Left lung (tissue), 4 donors: ENCODE measurements at regions not wholly inside any gene's neighbourhood (a gene's known extent, or its start where the extent isn't known, plus 50 kb on each side); places are given as distances from the start of the nearest gene placed in this dataset.
"Not testable (repeated sequence)": the region's sequence is repeated elsewhere in the genome, so short reads cannot be mapped to it uniquely, and the experiment has no call there.

Experiments used
- ATAC-seq: fragments of 200-7000 bp; cut with Tn5 transposase; one replicate; pipeline ENCODE4 v1.9.1; 2020; ENCODE audit warnings: moderate library complexity
- DNase-seq, 4 donors: peaks; one replicate each; pipeline ENCODE4 v3.0.0-alpha.2; 2013 to 2020
- H3K27ac ChIP-seq, 2 donors: fragments of 200-600 bp; sonication (generic) in 1 of 2; one replicate each; pipeline versions ENCODE4 v1.5.0 to v1.8.0; 2020 to 2021
- H3K27me3 ChIP-seq, 2 donors: fragments of 200-600 bp; sonication (generic) in 1 of 2; one replicate each; pipeline versions ENCODE4 v1.5.0 to v1.8.0; 2020 to 2021
- H3K36me3 ChIP-seq, 2 donors: fragments of 200-600 bp; sonication (generic) in 1 of 2; one replicate each; pipeline versions ENCODE4 v1.5.0 to v1.8.0; 2020 to 2021
- H3K4me1 ChIP-seq, 2 donors: fragments of 200-600 bp; one replicate each; pipeline ENCODE4 v1.8.0; 2021
- H3K4me3 ChIP-seq, 2 donors: fragments of 200-600 bp; sonication (generic) in 1 of 2; one replicate each; pipeline versions ENCODE4 v1.5.0 to v1.8.0; 2020 to 2021; ENCODE audit warnings: mild to moderate bottlenecking in 1 of 2
- H3K9me3 ChIP-seq, 2 donors: fragments of 200-600 bp; sonication (generic) in 1 of 2; one replicate each; pipeline versions ENCODE4 v1.5.0 to v1.8.0; 2020 to 2021
- CTCF ChIP-seq, 2 donors: fragments of 200-600 bp; sonication (generic) in 1 of 2; IDR thresholded peaks; one replicate each; pipeline versions ENCODE4 v1.5.0 to v1.8.0; 2021; ENCODE audit warnings: antibody characterized with exemption in 2 of 2
- intact Hi-C, 2 donors: fragments of 100-400 bp; cut with DNase I; formaldehyde crosslinking; loops; one replicate each; pipeline versions ENCODE4 v1.11.2 to v1.14.2; 2022
- donor health status: DM: no; HTN: yes; CAD: no.
- donor health status: DM: no; HTN: no; CAD: no.

DNA sequence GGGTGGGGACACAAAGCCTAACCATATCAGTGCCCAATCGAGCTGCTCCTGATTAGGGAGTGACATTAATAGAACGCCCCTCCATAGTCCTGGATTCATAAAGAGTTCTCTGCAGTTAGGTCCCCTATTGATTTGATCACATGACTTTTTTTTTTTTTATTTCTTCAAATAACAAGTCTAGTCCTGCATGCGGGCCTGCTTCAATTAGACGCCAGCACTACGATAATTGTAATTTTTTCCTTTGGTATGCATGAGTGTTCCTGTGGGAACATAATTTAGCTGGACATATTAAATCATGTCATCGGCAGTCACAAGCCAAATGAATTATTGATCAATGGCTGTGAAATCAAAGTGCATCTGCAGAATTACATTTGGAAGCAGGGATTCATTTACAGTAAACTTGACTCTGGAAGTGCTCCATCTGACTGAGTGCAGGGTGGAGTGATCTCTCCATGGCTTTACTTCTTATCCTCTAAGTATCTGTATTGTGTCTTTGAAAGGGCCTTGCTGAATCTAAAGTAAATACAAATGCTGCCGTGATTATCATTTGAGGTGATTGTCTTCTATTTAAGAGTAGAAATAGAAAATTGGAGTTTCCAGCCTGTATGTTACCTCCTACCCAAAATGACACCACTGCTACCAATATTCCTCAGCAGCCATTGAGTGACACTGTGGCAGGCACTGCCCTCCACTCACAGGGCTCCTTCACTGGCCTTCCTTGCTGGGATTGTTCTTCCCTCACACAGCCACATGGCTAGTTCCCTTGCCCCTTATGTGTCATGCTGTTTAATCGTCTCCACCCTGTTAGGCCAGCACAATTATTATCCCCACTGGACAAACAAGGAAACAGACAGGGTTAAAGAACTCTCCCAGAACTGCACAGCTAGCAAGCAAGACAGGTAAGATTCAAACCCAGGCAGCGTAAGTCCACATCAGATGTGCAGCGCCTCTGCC is 337.4 kb upstream of the ID2 start:
- H3K4me3 ChIP-seq = no peak overlapping the region
- no peaks in the 10 kb centered on the region for H3K9me3 ChIP-seq
- H3K36me3 ChIP-seq = no peaks in the 10 kb centered on the region
- DNase-seq = no peak
- TF ChIP-seq CTCF (IDR thresholded peaks at IDR 0.05) = no peak
- H3K4me1 ChIP-seq = no peaks in the 10 kb centered on the region
- no peaks in the 10 kb centered on the region for H3K27me3 ChIP-seq
- no peak overlapping the region for H3K27ac ChIP-seq
- intact Hi-C loops = no loop called here
- ATAC-seq = no peak

DNA sequence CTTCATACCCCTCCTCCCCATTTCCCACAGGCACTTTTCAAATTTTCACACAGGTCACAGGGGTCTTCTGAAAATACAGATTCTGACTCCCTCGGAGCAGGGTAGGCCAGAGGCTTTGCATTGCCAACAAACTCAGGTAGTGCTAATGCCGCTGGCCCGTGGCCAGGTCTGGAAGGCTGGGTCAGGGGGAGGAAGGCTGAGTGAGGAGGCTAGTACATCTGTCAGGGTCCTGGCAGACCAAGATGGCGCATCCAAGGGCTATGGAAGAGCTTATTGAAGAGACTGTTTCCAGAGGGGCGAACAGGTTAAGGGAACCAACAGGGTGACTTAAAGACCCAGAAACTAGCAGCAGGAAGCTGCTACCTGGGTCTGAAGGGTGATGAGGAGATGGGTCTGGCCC is 336.7 kb upstream of the ID2 start:
- no peaks in the 10 kb centered on the region for H3K9me3 ChIP-seq
- DNase-seq = no peak
- no peak for TF ChIP-seq CTCF (IDR thresholded peaks at IDR 0.05)
- no peak overlapping the region for H3K4me3 ChIP-seq
- intact Hi-C loops = no loop called here
- no peak overlapping the region for H3K27ac ChIP-seq
- H3K27me3 ChIP-seq = no peaks in the 10 kb centered on the region
- no peak for ATAC-seq
- no peaks in the 10 kb centered on the region for H3K4me1 ChIP-seq
- no peaks in the 10 kb centered on the region for H3K36me3 ChIP-seq

DNA sequence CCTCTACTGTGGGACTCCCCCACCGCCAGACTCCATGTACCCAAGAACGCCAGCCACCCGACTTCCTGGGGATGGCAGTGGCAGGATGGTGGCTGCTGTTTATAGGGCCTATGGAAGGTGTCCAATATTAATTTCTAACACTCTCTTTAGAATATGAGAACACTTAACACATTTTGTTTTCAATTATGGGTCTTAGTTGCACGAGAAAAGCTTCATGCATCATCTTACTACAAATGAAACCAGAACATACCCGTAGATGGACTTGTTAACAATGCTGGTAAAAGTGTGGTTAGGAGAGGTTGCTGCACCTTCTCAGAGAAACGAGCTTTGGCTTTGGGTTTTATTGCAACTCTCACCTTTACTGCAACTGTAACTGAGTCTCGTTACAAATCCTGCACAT is 335.6 kb upstream of the ID2 start:
- no peak for ATAC-seq
- H3K36me3 ChIP-seq = no peaks in the 10 kb centered on the region

DNA sequence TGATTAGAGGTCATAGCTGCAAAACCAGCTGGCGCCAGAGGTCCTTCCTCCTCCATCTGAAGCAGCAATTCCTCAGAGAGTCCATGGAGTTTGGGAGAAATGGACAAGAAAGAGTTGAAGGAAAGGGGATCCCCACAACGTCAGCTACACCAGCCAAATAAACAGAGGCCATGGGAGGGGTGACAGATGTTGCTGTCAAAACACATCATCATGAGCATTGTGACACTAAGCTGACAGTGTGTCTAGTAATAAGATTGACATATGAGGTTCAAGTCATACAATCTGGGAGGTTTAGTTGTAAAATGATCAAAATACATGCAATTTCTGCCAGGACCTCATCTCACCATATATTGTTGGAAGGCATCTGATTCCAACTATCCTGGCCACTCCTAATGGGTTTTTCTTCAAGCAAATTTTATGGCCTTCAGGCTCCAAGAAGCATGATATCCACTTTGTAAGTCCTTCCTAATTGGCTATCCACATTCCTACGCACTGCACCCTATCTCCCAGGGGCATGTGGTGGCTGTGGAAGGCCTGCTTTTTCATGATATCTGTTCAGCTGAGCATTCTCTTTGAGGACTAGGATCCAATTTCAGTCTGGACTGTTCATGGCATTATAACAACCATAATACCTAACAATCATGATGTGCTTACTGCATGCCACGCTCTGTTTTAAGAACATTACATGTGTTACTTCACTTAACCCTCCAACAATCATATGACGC is 335.0 kb upstream of the ID2 start:
- H3K27me3 ChIP-seq = no peaks in the 10 kb centered on the region
- no peak overlapping the region for H3K4me3 ChIP-seq
- DNase-seq = no peak
- H3K4me1 ChIP-seq = no peaks in the 10 kb centered on the region
- no peak for ATAC-seq
- no peak overlapping the region for H3K27ac ChIP-seq
- no peak for TF ChIP-seq CTCF (IDR thresholded peaks at IDR 0.05)
- no peaks in the 10 kb centered on the region for H3K36me3 ChIP-seq
- intact Hi-C loops = no loop called here
- no peaks in the 10 kb centered on the region for H3K9me3 ChIP-seq

More for the DNA sequence above, 335.6 kb upstream of the ID2 start:
- Histone ChIP-seq H3K27ac (no peak overlapping the region), H3K9me3 (no peaks in the 10 kb centered on the region), H3K4me3 (no peak overlapping the region), H3K4me1 (no peaks in the 10 kb centered on the region), H3K27me3 (no peaks in the 10 kb centered on the region)
- DNase-seq = no peak
- no peak for TF ChIP-seq CTCF (IDR thresholded peaks at IDR 0.05)
- intact Hi-C loops = no loop called here

DNA sequence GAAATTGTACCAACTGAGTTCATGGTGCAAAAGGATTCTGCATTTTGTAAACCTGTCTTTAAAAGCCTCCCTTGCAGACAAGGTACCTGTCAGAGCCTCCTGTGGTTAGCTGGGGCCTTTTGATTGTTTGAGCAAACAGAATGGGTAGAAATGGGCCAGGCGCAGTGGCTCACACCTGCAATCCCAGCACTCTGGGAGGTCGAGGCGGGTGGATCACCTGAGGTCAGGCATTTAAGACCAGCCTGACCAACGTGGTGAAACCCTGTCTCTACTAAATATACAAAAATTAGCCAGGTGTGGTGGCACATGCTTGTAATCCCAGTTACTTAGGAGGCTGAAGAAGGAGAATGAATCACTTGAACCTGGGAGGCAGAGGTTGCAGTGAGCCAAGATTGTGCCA is 332.9 kb upstream of the ID2 start:
- H3K4me1 ChIP-seq, H3K36me3 ChIP-seq, H3K27ac ChIP-seq, H3K4me3 ChIP-seq, H3K9me3 ChIP-seq, H3K27me3 ChIP-seq, DNase-seq, intact Hi-C loops, ATAC-seq: not testable (repeated sequence)
